PFSK-1 (cell line): ENCODE measurements at regions not wholly inside any gene's neighbourhood (a gene's known extent, or its start where the extent isn't known, plus 50 kb on each side); places are given as distances from the start of the nearest gene placed in this dataset.

Source experiments
- POLR2AphosphoS5 ChIP-seq: IDR thresholded peaks from 2 replicates; pipeline ENCODE4 v1.6.1; 2012; ENCODE audit warnings: low read depth, mild to moderate bottlenecking, control low read depth, low read length, moderate library complexity
- TAF1 ChIP-seq: IDR thresholded peaks from 2 replicates; pipeline ENCODE4 v1.6.1; 2012; ENCODE audit warnings: low read length, control low read depth, borderline replicate concordance; ENCODE audit not compliant: insufficient read depth
- TF ChIP-seq, protein P1 (sequence below), 2 experiments: IDR thresholded peaks; 2 replicates each; pipeline versions ENCODE4 v1.6.1 to v1.8.0; 2011 to 2012; ENCODE audit warnings: low read depth in 2 of 2, low read length in 2 of 2, control low read depth in 1 of 2, inconsistent platforms in 1 of 2, mild to moderate bottlenecking in 1 of 2, moderate library complexity in 1 of 2; ENCODE audit not compliant: insufficient read depth in 1 of 2

DNA sequence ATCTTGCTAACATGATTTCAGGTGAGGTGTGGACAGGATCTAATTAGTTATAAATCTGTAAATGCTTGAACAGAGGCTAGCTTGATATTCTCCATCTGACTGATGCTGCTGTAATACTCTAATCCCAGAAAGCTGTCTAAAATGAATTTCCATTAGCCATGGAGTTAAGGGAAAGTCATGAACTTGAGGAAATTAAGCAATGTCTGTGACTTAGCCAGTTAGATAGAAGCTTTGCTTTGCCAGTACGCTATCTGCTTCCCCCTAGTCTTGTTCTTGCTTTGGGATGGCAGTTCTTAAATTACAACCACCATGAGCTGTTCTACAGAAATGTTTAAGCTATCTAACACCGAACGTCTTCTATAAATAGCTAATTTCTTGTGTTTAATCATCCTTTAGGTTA is 195.7 kb downstream of the PRL start:
- TF ChIP-seq TAF1, result no peak
- TF ChIP-seq, protein P1, sequence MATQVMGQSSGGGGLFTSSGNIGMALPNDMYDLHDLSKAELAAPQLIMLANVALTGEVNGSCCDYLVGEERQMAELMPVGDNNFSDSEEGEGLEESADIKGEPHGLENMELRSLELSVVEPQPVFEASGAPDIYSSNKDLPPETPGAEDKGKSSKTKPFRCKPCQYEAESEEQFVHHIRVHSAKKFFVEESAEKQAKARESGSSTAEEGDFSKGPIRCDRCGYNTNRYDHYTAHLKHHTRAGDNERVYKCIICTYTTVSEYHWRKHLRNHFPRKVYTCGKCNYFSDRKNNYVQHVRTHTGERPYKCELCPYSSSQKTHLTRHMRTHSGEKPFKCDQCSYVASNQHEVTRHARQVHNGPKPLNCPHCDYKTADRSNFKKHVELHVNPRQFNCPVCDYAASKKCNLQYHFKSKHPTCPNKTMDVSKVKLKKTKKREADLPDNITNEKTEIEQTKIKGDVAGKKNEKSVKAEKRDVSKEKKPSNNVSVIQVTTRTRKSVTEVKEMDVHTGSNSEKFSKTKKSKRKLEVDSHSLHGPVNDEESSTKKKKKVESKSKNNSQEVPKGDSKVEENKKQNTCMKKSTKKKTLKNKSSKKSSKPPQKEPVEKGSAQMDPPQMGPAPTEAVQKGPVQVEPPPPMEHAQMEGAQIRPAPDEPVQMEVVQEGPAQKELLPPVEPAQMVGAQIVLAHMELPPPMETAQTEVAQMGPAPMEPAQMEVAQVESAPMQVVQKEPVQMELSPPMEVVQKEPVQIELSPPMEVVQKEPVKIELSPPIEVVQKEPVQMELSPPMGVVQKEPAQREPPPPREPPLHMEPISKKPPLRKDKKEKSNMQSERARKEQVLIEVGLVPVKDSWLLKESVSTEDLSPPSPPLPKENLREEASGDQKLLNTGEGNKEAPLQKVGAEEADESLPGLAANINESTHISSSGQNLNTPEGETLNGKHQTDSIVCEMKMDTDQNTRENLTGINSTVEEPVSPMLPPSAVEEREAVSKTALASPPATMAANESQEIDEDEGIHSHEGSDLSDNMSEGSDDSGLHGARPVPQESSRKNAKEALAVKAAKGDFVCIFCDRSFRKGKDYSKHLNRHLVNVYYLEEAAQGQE (IDR thresholded peaks at IDR 0.05; ENCODE audit: insufficient read depth in 1 of 2, low read depth in 2 of 2, low read length in 2 of 2), result no peak
- no peak for TF ChIP-seq POLR2AphosphoS5
